M059J (cell line): ENCODE measurements at regions not wholly inside any gene's neighbourhood (a gene's known extent, or its start where the extent isn't known, plus 50 kb on each side); places are given as distances from the start of the nearest gene placed in this dataset.

Source experiments
- DNase-seq: peaks from one replicate; pipeline ENCODE4 v3.0.0-alpha.2; 2012; ENCODE audit warnings: low read depth

DNA sequence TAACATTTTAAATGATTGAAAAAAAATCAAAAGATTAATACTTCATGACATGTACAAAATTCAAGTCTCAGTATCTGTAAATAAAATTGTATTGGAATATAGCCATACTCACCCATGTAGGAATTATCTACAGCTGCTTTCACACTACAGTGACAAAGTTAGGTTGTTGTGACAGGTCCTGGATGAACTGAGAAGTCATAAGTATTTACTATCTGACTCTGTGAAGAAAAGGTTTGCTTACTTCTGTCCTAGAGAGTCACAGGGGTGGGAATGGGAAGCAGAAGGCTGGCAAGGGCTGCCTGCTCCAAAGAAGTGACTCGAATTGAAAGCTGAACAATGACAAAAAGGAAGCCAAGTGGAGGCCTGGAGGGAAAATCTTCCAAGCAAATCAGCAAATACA is 155.2 kb downstream of the SLC30A10 start:
- DNase-seq = no peak

DNA sequence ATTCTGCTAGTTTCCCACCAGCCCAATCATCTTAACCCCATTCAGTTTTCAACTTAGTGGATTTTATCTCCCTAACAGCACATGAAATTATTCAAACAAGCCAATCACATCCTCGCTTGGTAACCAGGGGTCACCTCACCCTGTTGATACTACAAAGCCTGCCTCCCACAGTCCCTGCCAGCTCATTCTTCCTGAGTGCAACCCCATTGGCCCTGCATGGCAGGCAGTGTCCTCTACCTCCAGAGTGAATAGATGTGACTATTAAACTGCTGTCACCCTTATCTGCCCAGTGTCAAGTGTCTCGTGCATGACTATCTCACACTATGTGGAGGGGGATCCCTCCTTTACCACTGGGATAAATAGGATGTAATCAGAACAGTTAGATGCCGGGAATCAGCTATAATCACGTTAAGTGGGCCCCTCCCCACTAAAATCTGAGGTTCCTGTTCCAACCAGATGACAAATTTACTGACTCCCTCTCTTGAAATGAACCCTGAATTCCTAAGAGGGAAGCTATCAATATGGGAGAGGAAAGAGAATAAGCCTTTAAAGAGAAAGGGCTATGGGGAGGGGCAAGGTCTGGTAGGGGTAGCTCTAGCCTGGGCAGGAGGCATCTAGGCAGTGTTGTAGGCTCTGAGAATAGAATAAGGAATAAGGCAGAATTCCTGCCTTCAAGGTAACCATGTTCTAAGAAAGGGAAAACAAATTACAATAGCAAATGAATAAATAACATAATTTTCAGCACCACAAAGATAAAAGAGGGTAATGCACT is 155.9 kb downstream of the SLC30A10 start:
- DNase-seq = peak; percentile 68

DNA sequence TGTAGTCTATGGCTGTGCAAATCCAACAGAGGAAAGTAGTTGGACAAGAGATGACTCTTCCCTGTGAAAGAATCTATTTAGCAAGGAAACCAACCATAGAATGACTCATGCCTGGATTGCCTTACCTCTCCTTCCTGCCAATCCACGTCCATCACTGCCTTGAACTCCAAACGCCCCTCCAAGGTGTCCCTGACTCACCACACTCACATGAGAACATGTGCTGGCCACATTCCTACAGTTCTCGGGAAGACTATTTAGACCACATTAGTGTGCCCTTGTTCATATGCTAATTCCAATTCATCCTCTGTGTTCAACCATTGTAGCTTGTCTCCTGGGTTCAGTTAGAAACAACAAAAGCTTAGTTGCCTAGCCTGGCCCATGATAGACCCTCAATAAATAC is 157.3 kb downstream of the SLC30A10 start:
- DNase-seq = peak; percentile 99

DNA sequence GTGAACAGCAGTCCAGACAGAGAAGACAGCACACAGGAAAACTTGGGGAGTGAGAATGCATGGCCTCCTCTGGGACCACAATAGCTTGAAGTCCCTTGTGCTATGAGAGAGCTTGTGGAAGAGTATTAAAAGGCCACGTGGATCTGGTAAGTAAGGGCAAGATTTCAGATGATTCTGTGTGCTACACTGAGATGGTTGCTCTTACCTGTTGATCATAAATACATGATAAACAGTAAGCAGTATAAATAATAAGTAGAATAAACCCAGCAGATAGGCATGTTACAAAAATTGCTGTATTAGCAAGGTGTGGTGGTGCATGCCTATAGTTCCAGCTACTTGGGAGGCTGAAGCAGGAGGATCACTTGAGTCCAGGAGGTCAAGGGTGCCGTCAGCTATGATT is 150.4 kb upstream of the ZC3H11B start:
- DNase-seq = no peak

DNA sequence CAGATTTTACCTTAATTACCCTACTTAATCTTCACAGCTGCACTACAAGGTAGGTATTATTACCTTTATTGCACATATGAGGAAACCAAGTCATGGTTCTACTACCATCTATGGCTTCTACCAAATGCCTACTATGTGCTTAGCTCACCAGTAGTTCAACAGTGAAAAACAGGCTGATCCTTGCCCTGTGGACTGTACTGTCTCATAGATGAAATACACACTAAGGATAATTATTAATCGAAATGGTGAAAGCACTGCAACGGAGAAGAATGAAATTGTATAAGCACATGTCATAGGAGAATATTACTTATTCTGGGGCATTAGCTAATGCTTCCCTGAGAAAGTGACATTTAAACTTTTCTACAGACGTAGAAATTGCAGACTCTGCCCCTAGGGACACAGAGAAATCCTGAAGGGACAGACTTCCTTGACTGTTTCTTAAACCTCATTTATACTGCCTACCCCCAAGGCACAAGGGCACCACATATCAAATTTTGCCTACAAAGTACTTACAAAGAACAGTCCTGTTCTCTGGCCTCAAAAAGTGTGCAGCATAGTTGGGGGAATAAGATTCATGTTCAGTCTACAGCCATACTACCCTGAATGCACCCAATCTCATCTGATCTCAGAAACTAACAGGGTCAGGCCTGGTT is 148.4 kb upstream of the ZC3H11B start:
- DNase-seq = no peak

DNA sequence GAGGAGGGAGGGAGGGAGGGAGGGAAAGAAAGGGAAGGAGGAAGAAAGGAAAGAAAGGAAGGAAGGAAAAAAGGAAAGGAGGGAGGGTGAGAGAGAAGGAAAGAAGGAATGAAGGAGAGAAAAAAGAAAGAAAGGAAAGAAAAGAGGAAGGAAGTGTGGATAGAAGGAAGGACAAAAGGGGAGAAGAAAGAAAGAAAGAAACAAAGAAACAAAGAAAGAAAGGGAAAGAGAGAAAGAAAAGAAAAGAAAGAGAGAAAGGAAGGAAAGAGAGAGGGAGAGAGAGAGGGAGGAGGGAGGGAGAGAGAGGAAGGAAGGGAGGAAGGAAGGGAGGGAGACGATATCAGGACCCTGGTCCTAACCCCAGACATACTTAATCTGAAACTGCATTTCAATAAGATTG is 146.2 kb upstream of the ZC3H11B start:
- DNase-seq = no peak

DNA sequence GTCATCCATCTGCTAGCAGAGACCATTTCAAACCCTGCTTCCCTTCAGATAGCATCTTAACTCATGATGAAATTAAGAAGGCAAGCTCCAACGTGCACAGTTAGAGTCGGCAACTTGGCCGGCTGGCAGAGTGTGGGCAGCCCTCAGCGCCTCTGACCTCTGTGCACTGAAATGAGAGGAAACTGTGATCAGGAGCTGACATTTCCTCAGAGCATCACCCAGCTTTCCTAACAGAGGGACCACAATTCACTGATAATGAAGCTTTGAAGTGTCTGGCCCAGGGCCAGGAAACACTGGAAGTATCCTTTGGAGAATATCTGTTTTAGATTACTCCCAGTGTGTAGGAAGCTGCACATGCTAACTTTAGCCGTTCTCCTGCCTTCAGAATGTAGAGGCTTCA is 145.0 kb upstream of the ZC3H11B start:
- DNase-seq = no peak

DNA sequence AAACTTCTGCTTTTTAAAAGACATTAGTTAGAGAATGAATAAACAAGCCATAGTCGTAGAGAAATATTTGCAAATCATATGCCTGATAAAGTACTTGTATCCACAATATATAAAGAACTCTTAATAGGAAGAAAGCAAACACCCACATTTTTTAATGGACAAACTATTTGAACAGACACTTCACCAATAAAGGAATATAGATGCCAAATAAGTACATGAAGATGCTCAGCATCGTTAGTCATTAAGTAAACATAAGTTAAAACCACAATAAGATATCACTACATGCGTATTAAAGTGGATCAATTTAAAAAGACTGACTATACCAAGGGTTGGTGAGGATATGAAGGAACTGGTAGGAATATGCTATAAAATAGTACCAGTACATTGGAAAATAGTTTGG is 142.3 kb upstream of the ZC3H11B start:
- DNase-seq = no peak

DNA sequence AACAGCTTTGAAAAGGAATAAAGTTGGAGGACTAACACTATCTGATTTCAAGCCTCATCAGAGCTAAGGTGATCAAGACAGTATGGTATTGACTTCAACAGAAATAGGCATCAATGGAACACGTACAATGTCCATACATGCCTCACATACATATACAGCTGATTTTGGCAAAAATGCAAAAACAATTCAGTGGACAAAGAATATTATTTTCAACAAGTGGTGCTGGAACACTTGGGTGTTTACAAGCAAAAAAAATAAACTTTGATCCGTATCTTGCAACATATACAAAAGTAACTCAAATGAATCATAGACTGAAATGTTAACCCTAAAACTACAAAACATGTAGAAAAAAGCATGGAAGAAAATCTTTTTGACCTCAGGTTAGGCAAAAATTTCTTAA is 141.9 kb upstream of the ZC3H11B start:
- no peak for DNase-seq

DNA sequence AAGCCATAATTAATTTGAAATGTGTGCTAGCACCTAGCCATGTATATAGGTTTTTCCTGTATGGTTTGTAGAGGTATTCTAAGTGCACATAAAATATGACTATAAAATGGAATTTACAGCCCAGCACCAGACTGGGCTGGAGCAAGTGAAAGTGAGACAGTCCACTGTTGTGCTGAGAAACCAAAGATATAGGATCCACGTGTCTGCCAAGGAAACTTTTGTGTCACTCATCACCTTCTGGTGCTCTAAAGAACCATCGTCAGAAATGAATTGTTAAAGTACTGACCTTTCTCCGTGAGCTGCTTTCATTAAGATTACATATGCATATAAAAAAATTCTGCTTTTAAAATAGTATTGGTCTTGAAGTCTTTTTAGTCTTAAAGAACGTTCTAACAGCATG is 141.0 kb upstream of the ZC3H11B start:
- DNase-seq = no peak

DNA sequence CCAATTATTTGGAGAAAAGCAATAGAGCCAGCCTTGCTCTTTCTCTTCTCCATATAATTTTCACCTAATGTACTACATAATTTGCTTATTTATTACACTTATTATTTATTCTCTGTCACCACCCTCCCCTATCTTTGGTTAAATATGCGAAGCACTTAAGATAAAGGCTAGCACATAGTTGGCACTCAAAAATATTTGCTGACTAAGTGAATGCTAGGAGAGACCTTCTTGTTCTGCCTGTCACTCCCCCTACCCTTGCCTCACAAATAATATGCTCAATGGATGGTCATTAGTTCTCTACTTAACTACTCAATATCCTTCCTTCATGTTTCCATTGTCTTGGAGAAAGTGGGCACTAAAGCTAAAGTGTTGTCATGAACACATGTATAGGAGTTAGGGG is 139.7 kb upstream of the ZC3H11B start:
- no peak for DNase-seq

DNA sequence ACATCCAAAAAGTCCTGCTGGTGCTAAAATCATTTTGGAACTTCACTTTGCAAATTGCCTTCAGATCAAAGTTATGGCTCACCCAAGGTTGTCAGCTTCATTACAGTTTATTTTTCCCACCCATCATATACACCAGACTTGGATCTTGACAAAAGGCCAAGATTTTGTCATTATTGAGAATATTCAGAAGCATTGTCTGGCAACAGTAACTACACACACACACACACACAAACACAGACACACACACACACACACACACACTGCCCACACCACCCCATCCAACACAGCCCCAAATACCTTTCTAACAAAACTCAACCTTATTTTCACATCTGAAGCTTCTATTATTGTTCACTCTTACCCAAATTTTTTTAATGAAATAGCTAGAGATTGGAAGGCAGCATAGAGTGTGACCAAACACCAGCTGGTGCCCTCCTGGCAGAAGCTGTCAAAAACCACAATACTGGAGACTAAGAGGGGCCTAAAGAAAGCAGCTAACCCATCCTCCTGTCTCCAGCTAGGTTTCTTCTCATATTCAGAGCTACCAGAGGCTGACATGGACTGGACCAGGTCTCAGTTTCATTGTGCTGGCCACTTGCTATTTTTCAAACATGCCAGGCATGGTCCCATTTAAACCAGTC is 139.1 kb upstream of the ZC3H11B start:
- DNase-seq = no peak

DNA sequence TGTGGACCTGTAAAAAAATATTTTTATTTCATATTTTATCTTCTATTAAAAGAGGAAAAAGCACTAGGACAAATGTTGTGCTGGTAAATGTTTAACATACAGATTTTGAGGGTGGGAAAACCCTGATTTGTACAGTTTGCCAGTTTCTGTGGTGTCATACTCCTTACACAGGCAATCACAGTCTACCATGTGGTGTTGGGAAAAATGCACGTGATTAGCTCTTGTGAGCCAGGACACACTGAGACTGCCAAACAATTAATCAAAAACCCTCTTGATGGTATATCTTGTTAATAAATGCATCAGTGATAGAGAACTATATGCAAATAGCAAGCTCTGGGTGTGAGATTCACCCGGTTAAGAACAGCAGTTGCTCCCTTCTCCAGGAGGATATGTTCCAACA is 136.5 kb upstream of the ZC3H11B start:
- no peak for DNase-seq

DNA sequence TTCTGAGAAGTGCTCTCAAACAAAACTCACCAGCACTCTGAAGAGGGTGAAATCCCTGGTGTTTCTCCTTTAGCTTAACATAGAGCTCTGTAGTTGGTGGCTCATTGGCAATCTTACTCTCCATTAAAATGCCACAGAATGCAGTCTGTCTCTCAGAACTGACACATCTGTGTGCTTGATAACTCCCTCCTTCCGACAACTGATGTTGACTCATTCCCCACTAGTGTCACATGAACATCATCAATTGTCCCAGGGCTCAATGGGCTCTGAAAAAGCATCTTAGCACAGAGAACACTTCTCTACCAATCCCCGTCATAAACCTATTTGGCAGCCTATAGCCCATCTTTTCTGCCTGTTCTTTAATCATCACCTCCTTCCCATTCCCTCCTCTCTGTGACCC is 133.2 kb upstream of the ZC3H11B start:
- no peak for DNase-seq

DNA sequence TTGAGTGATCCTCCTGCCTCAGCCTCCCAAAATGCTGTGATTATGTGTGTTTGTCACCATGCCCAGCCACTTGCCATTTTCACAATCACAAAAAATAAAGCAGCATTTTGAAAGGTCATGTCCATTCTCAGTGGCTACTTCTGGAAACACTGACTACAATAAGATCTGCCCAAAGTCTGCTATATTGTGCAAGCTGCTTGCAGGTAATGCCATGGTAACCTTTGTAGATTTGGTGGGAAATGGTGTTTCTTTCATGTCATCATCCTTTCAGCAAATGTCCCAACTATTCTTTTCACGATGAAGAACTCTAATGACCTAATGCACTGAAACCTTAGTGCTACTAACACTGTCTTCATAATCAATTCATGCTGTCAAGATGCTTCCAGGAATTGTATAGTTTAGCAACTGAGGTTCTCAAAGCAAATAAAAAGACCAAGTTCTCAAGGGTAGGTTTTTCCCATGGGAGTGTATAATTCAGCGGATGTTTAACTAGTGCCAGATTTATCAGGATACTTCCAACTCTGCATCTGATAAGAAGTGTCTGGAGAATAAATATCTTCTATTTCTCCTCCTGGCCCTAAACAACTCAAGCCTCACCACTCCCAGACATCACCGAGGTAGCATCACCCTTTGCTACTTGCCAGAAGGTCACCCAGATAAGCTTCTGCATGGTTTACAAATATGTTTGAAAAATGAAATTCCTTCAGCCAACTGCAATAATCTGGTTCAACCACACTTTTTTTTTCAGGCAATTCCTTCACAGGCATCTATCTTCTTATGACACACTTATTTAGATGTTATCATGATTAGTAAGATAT is 132.0 kb upstream of the ZC3H11B start:
- no peak for DNase-seq

DNA sequence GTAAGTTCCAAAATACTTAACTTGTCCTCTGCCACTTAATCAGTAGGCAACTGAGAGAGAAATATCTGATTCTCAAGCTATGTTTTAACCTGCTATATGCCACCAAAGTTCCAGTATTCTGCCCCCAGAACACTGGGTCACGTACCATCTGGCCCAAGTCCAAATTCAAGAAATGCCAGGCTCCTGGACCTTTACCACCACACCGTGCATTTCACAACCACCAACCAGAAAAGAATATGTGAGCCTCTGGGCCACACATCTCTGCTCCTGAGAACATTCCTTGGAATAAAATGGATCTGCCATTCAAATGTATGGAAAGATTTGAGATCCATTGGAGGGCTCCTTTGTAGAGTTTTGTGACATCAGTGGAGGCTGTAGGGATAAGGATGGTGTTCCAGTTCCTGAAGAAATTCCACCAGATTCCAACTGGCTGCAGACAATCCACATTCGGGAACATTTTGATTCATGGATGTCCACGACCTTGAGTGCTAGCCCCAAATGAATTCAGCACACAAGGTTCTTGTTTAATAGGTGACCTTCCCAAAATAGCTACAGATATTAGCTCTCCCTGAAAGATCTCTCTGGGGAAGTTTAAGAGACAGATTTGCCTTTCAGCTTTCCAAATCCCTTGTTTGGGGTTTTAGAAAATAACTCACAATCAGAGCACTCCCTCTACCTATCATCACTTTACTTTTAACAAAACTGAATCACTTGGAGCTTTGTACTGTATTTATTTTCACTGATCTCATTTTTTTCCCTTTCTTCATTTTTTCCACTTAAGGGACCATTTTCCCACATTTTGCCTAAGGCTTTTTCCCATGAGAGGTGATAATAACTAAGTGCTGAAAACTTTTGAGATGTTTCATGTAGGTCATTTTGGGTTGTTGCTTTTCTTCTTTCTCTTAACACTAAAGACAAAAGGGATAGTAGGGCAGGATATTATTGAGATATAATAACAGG is 128.4 kb upstream of the ZC3H11B start:
- DNase-seq = no peak

DNA sequence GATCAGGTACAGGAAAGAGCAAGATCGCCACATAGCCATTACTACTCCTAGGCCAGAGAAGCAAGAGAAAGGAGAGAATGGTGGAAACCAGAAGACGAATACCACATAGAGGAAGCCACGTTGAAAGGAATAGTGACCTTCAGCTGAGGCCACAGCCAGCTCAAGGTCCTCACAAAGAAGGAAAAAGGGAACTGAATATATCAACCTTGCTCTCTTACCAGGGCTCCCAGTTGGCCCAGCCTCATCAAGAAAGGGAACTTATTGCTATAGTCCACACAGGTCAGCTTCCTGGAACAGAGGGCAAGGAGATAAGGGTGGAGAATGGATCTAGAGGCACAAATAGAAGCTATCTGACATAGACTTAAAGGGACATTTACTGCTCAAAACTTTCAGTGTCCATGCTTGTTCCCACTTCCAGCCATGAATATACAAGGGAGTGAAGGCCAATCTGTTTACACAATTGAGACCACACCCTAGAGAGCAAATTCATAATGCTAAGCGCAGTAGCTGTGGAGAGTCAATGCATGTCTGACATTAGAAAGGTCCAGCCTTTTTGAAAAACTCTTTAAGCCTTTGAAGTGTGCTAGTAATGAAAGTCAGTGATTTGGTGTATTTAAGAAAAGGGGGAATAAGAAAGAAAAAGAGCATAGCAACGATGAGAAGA is 120.7 kb upstream of the ZC3H11B start:
- DNase-seq = no peak

DNA sequence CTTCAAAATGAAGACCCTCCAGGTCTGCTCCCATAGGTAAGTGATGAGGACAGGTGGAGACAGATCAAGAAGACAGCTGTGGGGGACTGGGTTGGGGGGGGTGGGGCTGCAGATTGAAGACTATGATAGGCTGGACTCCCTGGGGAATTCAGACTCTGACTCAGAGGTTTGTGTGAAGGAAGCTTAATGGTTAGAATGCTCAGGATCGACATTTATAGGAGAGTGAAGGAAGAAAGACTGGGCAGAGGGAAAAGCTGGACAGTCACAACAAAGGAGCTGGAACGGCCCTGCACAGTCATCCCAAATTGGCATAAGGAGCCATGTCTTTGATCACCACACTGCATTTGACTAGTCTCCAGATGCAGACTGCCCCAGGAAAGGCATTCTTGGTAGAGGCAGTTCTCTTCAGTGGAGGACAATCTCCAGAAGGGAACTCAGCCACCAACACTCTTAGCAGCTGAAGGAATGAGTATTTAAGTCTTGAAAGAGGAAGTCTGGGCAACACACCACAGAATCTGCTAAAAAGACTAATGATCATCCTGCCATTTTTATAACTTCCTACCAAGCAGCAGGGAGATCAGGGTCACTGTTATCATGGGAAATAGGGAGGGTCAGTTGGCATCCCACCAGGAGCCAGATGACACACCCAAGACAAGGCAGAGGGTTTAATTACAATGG is 120.0 kb upstream of the ZC3H11B start:
- no peak for DNase-seq

DNA sequence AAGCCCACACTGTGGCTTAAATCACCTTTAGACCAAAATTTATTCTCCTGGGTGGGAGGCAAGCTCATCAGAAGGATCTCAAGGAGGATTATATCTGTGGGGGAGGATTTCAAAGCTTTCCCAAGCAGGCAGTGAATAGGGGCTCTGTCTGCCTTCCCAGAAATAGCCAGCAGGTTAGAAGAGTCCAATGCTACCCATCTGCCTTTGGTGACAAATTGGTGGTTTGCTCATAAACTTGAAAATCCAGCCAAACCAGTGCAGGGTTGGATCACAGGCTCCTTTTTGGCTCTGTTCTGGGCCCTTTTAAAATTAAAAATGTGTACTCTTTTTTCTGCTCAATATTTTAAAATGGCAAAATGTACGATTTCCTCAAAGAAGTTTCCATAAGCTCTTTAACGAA is 118.9 kb upstream of the ZC3H11B start:
- no peak for DNase-seq
